Cerebellar nuclear complex (tissue), 1 donor: ENCODE measurements at regions not wholly inside any gene's neighbourhood (a gene's known extent, or its start where the extent isn't known, plus 50 kb on each side); places are given as distances from the start of the nearest gene placed in this dataset.

Experiments used
- DNase-seq, 2 experiments: peaks; one replicate each; lab custom pipeline; 2025; lab: John Stamatoyannopoulos, UW

DNA sequence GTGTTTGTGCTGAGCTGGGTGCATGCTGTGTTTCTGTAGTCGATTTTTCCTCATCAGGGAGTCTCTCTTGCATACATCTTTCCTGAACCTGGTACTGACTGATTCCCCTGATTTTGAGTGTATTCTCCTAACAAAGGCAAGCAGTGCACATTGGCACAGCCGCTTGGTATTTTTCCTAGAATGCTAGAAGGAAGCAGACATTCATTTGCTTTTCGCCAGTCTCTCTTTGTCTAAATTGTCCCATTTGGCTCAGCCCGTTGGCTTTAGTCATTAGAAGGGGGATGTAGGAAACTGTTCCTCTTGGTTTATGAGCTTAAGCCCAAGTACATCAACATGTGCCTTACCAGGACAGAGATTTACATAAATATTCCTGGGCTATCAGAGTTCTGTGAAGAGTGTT lies 266.1 kb upstream of the TMTC4 start:
- no peak for DNase-seq

DNA sequence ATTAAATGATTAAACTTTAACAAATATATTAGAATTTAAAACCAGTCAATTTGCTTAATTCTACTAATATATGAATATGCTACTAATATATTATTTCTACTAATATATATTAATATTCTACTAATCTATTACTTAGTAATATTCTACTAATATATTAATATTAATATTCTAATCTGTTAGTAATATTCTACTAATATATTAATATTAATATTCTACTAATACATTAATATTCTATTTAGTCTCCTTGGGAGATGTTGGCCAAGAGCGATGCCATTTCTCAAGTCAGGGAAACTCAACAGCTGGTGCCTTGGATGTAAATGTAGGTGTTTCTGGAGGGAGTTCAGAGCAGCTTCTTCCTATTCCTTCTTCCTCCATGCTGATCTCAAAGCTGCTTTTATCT lies 259.2 kb upstream of the TMTC4 start:
- no peak for DNase-seq

DNA sequence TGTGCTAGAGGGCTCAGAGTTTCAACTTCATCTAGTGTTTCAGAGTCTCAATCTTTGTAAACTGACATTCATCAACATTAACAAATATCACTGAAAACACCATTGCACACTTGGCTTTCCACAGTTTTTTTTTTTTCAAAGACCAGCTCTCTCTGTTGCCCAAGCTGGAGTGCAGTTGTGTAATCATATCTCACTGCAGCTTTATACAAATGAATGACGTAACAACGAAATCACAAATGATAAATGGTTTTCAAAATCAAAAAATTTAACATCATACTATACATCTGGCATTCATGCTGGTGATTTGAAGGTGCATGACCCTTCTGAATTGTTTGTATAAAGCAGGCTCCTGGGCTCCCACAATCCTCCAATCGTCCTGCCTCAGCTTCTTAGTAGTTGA lies 248.0 kb upstream of the TMTC4 start:
- DNase-seq, result no peak

DNA sequence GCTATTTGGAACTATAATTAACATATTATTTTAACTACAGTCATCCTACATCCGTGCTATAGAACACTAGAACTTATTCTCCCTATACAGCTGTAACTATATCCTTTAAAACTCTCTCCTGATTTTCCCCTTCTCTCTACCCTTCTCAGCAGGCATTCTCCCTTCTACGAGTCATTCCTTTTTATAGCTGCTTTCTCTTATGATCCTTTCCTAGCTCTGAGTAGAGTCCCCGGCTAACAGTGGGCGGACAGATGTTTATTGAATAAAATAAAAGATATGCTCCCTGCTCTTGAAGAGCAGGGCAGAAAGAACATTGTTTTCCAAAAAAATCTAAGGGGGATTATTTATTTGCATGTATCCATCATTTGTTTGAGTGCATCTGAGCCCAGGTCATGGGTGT lies 246.5 kb upstream of the TMTC4 start:
- DNase-seq, result no peak

DNA sequence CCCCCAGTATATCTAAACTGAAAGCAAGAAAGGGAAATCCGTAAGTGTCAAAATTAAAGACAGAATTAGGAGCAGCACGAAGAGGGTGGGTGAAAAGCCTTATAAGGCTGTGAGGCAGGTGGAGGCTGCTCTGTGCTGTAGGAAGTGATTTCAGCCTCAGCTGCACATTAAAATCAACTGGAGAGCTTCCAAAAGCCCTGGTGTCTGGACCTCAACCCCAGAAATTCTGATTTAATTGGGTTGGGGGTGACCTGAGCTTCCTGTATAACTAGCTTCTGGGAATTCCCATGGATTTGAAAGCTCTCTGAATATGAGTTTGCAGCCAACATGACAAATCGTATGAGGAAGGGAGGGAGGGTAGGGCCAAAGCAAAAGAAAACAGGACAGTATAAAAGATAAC lies 242.4 kb upstream of the TMTC4 start:
- no peak for DNase-seq

DNA sequence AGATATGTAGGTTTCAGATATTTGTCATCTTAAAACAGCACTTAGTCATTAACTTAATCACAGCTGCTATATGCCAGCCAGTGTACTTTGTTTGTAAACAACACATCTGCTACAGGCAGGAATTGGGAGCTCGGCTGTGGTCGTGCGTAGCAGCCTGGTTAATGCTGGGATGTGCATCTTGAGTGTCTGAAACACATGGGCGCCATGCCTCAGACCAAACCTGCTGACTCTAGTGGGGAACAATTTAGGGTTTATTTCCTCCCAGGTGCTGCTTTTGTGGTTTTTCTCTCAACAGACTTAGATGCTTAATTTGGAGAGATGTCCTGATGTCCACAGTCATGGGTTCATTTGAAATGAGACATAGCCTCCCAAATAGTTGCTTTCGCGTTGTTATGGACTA lies 238.5 kb upstream of the TMTC4 start:
- DNase-seq, result no peak

DNA sequence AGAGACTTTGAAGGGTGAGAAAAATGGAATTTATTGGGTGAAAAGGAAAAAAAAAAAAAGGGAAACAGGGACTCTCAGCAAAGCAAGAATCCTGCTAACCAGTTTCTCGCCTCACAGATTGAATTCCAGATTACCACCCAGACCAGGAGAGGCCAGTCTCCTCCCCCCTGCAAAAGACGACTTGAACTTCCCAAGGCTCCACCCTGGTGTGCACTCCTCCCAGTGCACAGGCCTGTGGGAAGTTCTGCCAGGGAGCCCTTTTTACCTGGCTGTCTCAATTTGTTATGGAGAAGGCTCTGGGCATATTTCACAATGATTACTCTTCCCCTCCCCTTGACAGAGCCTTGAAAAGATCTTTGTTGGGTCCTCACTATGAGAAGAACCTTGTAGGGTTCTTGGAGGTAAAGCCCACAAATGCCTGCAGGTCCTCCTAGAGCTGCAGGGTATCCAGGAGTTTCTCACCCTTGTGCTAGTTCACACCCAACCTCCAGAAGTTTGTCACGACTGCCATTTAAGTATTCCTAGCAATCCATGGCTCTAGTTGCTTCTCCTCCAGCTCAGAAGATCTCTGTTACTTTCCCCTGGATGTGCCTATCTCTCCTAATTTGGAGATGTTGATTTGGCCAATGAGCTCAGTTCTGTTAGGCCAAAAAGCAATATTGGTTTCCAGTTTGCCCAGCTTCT lies 229.8 kb upstream of the TMTC4 start:
- DNase-seq, result no peak

DNA sequence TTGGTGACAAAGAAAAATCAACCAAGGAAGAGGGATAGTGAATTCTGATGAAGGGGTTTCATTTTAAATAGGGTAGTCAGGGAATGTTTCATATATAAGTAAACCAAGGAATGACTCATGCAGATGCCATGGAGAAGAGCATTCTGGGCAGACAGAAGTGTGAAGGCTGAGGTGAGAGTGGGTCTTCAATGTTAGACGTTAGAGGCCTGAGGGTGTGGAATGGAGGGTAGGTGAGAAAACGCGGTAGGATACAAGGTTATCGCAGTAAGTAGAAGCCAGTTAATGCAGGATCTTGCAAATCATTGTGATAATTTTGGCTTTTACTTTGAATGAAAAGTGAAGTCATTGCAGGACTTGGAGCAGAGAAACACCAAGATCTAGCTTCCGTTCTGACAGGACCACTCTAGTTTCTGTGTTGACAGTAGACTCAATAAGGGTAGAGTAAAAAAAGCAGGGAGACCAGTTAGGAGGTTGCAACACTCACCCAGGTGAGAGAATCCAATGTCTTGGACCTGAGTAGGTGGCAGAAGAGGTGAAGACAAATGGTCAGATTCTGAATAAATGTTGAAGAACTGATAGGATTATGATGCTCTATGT lies 225.2 kb upstream of the TMTC4 start:
- no peak for DNase-seq

DNA sequence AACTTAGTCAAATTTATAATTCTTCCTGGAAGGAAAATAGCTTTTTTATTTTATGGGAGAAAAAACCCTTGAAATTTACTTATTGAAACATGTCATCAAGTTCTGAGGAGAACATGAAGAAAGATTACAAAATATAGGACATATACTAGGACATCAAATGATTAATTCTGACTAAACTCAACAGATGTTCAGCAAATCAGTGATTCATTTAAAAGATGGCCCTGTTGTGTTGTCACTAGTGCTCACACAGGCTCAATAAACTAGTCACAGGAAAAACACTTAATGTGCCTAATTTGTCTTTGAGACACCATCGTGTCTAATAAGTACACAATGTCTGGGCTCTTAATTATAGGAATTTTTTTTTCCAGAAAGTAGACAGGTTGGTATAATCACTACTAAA lies 223.8 kb upstream of the TMTC4 start:
- no peak for DNase-seq

DNA sequence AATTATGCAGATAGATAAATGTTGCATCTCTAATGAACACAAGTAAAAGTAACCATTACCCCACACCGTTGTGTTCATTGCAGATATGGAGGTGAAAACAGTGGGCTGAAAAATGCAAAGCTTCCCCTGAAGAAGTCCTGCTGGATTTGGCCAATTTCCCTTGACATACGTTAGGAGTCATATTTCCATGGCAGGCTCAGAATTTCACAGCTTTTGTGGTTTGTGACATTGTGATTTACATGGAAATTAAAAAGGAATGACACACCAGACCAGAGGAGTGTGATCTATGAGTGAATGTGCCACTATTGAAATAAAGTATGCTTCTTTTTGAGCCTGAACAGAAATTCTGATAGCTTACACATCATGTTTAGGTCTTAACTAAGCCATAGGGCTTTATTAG lies 221.1 kb upstream of the TMTC4 start:
- DNase-seq, result no peak

DNA sequence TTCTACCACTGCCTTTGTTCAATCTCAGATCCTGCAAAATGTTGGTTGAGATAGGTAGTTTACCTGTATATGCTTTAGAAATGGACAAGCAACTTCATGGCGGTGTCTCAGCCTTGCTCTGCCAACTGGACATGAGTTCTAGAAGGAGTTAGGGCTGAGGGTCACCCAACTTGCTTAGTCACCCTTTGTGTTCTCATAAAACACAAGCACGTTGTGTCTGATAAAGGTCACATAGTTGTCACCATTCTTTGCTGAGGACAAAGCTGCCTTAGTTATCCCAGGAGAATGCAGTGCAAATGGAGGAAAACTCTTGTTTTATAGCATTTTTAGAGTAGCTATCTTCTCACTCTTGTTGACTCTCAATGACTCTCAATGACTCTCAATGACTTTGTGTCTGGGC lies 218.4 kb upstream of the TMTC4 start:
- DNase-seq, result no peak

DNA sequence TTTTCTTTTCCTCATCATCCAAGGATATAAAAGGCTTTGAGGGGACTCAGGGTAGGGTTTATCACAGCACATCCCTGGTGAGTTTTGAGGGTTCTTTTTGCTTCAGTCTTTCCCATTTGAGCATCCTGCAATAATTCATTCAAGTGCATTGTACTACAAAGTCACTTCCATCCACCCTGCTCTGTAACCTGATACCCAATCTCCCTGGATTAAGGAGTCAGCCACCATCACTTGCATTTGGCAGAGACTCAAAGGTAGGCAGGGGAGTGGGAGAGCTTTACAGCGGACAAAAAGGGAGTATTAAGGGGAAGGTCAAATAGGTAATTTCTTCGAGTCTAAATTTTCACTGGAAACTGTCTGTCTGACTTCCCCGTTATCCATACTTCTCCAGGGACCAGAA lies 216.1 kb upstream of the TMTC4 start:
- DNase-seq, result no peak

DNA sequence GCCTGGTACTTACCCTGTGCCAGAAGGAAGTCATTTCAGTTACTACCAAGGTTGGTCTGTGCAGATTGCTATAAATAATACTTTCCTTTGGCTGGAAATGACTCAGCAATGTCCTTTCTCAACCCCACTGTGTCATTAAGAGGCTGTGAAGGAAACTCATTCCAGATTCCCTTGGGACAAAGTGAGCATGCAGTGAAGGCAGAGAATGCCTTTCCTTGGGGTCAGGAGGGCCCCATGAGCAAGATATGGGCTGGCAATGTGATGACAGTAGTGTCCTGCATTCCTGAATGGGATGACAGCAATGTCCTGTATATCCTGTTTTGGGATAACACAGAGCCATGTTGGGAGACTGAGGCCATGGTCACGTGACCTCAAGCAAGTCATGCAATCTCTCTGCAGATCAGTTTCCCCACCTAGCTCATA lies 213.1 kb upstream of the TMTC4 start:
- no peak for DNase-seq

DNA sequence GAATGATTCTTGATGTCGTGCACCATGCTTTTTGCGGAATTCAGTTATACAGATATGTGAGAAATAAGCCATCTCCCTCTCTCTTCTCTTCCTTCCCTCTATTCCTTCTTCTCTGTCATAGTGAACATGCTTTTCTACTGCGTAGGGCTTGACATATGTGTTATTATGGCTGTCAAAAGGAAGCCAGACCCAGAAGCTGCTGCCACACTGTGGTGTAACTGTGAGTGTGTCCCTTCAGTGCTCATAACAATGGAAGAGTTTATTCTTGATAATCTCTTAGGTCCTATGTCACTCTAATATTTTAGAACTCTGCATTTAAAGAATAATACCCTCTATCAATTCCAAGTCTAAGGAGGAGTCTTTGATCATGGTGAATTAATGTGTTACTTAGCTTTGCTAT lies 208.9 kb upstream of the TMTC4 start:
- no peak for DNase-seq

DNA sequence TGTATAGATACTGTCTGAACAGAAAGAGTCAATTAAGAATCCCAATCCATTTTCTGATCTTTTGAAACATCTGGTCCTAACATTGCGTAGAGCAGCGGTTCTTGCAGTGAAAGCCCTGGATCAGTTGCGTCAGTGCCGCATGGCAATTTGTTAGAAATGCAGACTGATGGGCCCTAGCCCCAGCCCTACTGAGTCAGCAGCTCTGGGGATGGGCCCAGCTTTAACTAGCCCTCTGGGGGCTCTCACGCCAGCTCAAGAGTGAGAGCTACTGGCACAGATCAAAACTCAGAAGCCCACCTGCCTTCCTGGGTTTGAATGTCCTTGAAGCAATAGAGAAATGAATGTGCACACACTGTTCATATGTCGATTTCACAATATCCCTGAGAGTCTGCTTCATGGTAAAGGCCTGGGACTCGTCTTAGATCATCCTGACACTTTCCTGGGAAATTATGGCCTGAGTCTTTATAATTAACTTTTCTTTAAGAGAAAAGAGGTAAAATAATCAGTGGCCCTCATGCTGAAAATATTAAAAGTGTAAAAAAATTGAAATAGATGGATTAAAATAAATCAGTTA lies 206.8 kb upstream of the TMTC4 start:
- no peak for DNase-seq

DNA sequence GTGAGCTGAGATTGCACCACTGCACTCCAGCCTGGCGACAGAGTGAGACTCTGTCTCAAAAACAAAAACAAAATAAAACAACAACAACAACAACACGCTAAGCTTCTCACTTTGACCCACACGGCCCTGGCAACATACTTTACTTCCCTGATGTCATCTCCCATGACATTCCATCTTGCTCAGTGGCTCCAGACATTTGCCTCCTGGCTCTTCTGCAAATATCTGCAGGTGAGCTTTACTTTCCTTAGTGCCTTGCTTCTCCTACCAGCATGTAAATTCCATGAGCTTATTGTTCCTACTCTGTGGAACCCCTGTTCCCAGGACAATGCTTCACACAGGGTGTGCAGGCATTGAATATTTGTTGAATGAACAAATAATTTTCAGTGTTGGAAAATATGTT lies 205.6 kb upstream of the TMTC4 start:
- DNase-seq, result no peak

DNA sequence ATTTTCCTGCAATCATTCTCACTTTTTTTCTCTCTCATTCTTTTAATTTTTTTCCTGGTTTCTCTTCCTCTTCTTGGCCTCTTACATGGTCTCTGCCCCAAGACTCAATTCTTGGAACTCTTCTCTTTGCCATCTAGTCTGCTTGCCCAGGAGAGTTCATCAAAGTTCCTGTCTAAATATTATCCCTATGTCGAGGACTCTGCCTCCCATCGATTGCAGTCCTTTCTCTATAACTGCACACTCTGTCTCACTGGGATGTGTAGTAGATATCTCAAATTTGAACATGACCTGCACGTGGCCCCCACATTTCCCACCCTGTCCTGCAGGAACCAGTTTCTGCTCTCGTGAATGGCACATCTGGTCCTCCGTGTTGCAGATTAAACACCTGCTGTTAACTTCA lies 204.7 kb upstream of the TMTC4 start:
- no peak for DNase-seq

DNA sequence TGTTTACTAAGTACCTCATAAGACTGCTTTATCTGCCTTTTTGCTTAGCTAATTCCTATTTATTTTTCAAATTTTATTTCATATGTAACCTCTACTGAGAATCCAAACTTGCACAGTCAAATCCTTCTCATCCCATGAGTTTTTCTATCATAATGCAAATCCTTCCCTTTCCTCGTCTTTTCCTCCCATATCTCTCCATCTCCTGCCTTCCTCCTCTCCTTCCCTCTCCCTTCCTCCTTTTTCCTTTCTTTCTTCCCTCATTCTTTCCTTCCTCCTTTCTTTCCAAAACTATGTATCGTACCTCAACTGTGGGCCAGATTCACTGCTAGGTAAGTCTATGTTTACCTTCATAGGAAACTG lies 201.4 kb upstream of the TMTC4 start:
- DNase-seq, result no peak

DNA sequence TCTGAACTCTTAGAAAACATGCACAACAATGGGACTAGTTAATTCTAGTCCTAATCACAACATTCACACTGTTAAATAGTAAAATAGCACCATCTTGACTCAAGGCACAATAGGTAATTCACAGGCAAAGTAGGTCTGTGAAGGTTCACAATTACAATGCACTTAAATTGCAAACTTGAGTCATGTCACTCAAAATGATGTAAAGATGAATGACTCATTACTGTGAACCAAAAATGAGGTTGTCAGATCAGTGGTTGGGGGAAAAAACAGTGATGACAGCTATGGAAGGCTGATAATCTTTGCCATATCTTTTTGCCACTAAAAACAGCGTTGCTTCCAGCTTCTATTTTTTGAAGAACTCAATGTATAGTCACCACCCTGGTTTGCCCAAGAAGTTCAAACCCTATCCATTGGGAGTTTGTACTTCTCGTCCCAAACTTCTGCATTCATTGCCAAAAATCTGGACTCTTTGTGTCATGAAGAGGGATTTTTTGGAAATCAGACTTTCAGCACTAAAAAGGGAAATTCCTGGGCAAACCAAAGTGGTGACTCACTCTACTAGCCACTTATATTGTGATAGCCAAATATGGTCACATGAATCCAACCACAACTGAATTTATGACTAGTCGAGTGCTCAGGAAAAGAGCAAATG lies 200.9 kb upstream of the TMTC4 start:
- no peak for DNase-seq

DNA sequence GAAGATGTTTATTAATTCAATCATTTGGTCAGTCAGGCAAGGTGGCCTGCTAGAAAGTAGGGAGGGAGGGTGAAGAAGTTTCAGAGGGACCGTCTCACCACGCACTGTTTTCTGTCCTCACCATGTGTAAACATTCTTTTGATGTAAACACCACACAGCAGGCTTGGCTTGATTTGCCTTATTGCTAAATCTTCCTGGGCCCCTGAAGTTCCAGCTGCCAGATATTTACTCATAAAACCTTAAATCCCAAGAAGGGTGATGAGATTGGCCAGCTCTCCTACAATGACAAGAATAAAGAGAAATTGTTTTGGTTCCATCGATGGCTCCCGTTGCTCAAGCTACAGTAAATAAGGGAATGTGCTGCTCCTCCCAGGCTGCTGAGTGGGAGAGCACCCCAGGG lies 198.2 kb upstream of the TMTC4 start:
- no peak for DNase-seq

DNA sequence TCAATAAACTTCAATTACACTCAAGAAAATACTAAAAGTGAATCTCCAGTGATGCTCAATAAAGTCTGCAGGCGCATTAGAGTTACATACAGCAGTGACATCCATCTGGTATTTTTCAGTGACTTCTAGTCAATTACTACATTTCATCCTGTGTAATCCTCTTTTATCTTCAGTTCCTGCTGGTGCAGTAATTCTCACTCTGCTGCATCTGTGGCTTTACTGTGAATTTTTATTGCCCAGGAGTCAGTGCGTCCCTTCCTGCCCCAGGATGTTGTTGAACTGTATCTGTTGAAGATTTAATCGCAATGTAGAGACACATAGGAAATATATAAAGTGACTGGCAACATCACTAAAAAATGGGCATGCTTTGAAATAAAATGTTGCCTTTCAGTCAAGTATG lies 196.3 kb upstream of the TMTC4 start:
- DNase-seq, result no peak

DNA sequence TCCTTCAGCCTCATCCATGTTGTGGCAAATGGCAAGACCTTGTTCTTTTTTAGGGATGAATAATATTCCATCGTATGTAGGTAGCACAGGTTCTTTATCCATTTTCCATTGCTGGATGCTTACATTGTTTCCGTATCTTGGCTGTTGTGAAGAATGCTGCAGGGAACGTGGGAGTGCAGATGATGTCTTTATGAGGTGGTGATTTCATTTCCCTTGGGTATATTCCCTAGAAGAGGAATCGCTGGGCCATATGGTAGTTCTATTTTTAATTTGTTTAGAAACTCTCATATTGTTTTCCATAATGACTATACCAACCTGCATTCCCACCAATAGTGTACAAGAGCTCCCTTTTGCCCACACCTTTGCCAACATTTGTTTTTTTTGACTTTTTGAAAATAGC lies 186.3 kb upstream of the TMTC4 start:
- no peak for DNase-seq

DNA sequence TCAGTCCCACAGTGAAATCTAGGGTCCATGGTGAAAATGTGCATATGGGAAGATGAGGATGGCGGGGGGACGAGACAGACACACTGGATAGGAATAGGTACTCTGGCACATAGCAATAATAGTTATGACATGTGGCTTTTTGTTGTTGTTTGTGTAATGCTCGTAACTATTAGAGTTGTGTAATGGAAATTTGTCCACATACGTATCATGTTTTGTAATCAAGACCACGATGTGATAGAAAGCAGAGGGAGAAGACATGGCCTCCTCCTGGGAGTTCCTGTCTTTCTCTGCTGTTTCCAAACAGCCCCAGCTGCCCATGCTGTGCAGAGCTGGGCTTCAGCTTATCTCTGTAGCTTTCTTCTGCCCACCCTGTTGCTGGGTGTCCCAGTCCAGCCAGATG lies 185.3 kb upstream of the TMTC4 start:
- no peak for DNase-seq

DNA sequence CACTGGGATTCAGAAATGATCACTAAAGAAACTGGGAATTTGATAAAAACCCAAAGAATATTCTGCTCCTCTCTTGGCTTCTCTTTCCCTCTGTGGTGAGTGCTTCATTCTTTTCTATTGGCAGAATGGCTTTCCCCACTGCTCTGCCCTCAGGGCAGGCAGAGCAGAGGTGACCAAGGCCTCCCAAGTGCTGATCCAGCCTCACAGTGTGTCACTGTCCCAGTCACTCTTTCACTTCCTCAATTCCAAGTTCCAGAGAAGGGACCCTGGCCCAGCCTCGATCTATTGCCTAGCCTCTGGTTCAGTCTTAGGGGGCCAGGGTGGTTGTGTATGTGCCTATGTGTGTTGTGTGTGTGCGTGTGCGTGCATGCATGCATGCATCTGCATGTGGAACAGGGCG lies 180.6 kb upstream of the TMTC4 start:
- no peak for DNase-seq
